ENCODE measurements at regions not wholly inside any gene's neighbourhood (a gene's known extent, or its start where the extent isn't known, plus 50 kb on each side); places are given as distances from the start of the nearest gene placed in this dataset.

DNA sequence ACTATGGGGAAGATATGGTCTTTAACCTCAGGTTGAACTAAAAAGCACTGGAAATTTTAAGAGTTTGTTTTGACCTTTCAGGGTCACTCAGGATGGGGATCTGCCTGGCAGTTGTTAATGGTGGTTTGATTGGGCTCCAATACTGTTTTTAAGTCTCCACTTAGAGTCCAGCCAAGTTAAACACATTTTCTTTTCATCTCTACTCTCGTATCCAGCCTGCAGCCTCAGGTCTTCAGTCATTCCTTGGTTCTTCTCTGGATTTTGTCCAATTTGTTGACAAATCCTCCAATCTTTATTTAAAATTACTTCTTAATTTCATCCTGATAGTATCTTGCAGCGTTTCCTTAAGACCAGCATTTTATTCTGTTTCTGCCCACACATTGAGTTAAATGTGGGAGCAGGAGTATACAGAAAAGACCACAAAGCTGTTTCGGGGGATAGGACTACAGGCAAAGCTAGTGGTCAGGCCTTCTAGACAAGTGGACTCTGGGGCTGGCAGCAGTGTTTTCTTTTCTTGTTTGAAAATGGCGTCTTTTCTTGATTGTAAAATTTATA is 133.2 kb upstream of the INHBA start:
- ATAC-seq (ENCODE audit: low read depth) = no peak
- 100% methylated on average over 1 of the region's 4 CpGs for WGBS (ENCODE audit: insufficient coverage)

More for the DNA sequence above, 133.2 kb upstream of the INHBA start:
- ChIA-PET CTCF (no interaction called here), POLR2A (no interaction called here)
- no peak overlapping the region for H3K4me3 Mint-ChIP-seq
- Histone ChIP-seq H3K27me3 (replicated peaks in 1 of 4; ENCODE audit: control extremely low read depth in 1 of 4, control insufficient read depth in 3 of 4, insufficient read depth in 4 of 4, low read length in 3 of 4) (no peaks in the 10 kb centered on the region), H3K4me1 (ENCODE audit: control insufficient read depth in 2 of 2, insufficient read depth in 2 of 2, low read length in 2 of 2) (peaks cover 7 to 10% of the 10 kb centered on the region in 2 donors), H3K4me3 (ENCODE audit: control extremely low read depth in 1 of 5, extremely low read depth in 1 of 5, insufficient read depth in 1 of 5, low read depth in 2 of 5, low read length in 4 of 5) (no peak overlapping the region), H3K4me2 (replicated peaks; ENCODE audit: low read depth, low read length, poor library complexity, severe bottlenecking) (no peak overlapping the region), H3K79me2 (ENCODE audit: control insufficient read depth, insufficient read depth, low read length) (no peaks in the 10 kb centered on the region), H3K9me3 (ENCODE audit: control extremely low read depth in 1 of 3, control insufficient read depth in 2 of 3, insufficient read depth in 1 of 3, low read length in 2 of 3) (peaks cover 0 to 7% (median 7%) of the 10 kb centered on the region in 3 donors), H3K27ac (ENCODE audit: low read length in 2 of 2) (no peak overlapping the region), H3K36me3 (replicated peaks in 1 of 2; ENCODE audit: control extremely low read depth in 1 of 2, control insufficient read depth in 1 of 2, extremely low read depth in 1 of 2, insufficient read depth in 2 of 2, low read length in 1 of 2) (no peaks in the 10 kb centered on the region), H3K9ac (ENCODE audit: low read length) (no peak overlapping the region), H2AFZ (ENCODE audit: insufficient read depth, low read depth, low read length, poor library complexity, severe bottlenecking) (no peak overlapping the region), H4K20me1 (ENCODE audit: control insufficient read depth, insufficient read depth, low read length, poor library complexity, severe bottlenecking) (no peaks in the 10 kb centered on the region)
- H3K27me3 Mint-ChIP-seq = no peaks in the 10 kb centered on the region
- H3K9me3 Mint-ChIP-seq (ENCODE audit: insufficient read depth) = peaks cover 12% of the 10 kb centered on the region
- intact Hi-C loops (cut with micrococcal nuclease) = no loop called here
- TF ChIP-seq EZH2 (IDR thresholded peaks at IDR 0.05; ENCODE audit: borderline replicate concordance, insufficient read depth, low read depth, low read length, poor library complexity, severe bottlenecking) = no peak
- TF ChIP-seq CTCF (IDR thresholded peaks at IDR 0.05) = no peak
- DNase-seq = no peak
- peaks cover 25% of the 10 kb centered on the region for H3K4me1 Mint-ChIP-seq
- no peak overlapping the region for H3K27ac Mint-ChIP-seq
